DMS 273 (cell line): ENCODE measurements at regions not wholly inside any gene's neighbourhood (a gene's known extent, or its start where the extent isn't known, plus 50 kb on each side); places are given as distances from the start of the nearest gene placed in this dataset.

Source experiments
- DNase-seq: peaks from one replicate; lab custom pipeline; 2025; ENCODE audit not compliant: unreplicated experiment; lab: John Stamatoyannopoulos, UW

- peak; percentile 92 for DNase-seq
Measured at GRCh38 chr6:26196846-26197635, 109.8 kb downstream of the HFE start.

- DNase-seq, result no peak
Measured at GRCh38 chr6:26197636-26197932, 110.4 kb downstream of the HFE start.

GRCh38 chr6:26197933-26198721 lies 110.9 kb downstream of the HFE start:
- DNase-seq, result peak; percentile 68

- no peak for DNase-seq
Measured at GRCh38 chr6:26198722-26199056, 111.5 kb downstream of the HFE start.

GRCh38 chr6:26199057-26199772 lies 112.0 kb downstream of the HFE start:
- DNase-seq, result peak; percentile 94

GRCh38 chr6:26199773-26200764 lies 112.8 kb downstream of the HFE start:
- no peak for DNase-seq

GRCh38 chr6:26200918-26201721 lies 113.9 kb downstream of the HFE start:
- no peak for DNase-seq

- DNase-seq, result no peak
Measured at GRCh38 chr6:26202201-26202611, 115.0 kb downstream of the HFE start.

GRCh38 chr6:26202811-26203583 lies 115.8 kb downstream of the HFE start:
- DNase-seq, result no peak

GRCh38 chr6:26204332-26205160 lies 117.3 kb downstream of the HFE start:
- peak; percentile 98 for DNase-seq

- DNase-seq, result peak; percentile 96
Measured at GRCh38 chr6:26205161-26205624, 118.0 kb downstream of the HFE start.

GRCh38 chr6:26205625-26206574 lies 118.7 kb downstream of the HFE start:
- DNase-seq, result peak; percentile 75

- DNase-seq, result no peak
Measured at GRCh38 chr6:26206868-26207801, 119.9 kb downstream of the HFE start.

GRCh38 chr6:26211963-26212362 lies 124.7 kb downstream of the HFE start:
- DNase-seq, result no peak

- no peak for DNase-seq
Measured at GRCh38 chr6:26213334-26214075, 126.3 kb downstream of the HFE start.
